Loucy (cell line): ENCODE measurements at regions not wholly inside any gene's neighbourhood (a gene's known extent, or its start where the extent isn't known, plus 50 kb on each side); places are given as distances from the start of the nearest gene placed in this dataset.

Experiments used
- H2AFZ ChIP-seq: fragments of 200-600 bp; sonication (generic); 2 replicates; pipeline ENCODE4 v1.6.0; 2016; ENCODE audit warnings: antibody characterized with exemption, mild to moderate bottlenecking, low read length, moderate library complexity
- H3F3A ChIP-seq: fragments of 200-600 bp; 2 replicates; pipeline ENCODE4 v1.6.0; 2016; ENCODE audit warnings: antibody characterized with exemption, low read depth, mild to moderate bottlenecking
- H3K27me3 ChIP-seq: fragments of 200-600 bp; sonication (generic); 2 replicates; pipeline ENCODE4 v1.6.1; 2014; ENCODE audit warnings: low read length, mild to moderate bottlenecking; ENCODE audit not compliant: insufficient read depth, poor library complexity, severe bottlenecking
- H3K36me3 ChIP-seq: fragments of 200-600 bp; sonication (generic); 2 replicates; pipeline ENCODE4 v1.6.1; 2016; ENCODE audit warnings: low read length; ENCODE audit not compliant: insufficient read depth
- H3K4me1 ChIP-seq: fragments of 200-600 bp; sonication (generic); 2 replicates; pipeline ENCODE4 v1.5.1; 2014; ENCODE audit warnings: low read length, mild to moderate bottlenecking; ENCODE audit not compliant: insufficient read depth, poor library complexity, severe bottlenecking
- H3K4me2 ChIP-seq: fragments of 200-600 bp; sonication (generic); 2 replicates; pipeline ENCODE4 v1.6.0; 2014; ENCODE audit warnings: antibody characterized with exemption, low read length, low read depth, mild to moderate bottlenecking; ENCODE audit not compliant: poor library complexity, severe bottlenecking
- H3K4me3 ChIP-seq: fragments of 200-600 bp; sonication (generic); 2 replicates; pipeline ENCODE4 v1.5.1; 2014; ENCODE audit warnings: low read length, mild to moderate bottlenecking, mixed read lengths; ENCODE audit not compliant: poor library complexity, severe bottlenecking
- H3K79me2 ChIP-seq: fragments of 200-600 bp; sonication (generic); 2 replicates; pipeline ENCODE4 v1.6.1; 2014; ENCODE audit warnings: low read length; ENCODE audit not compliant: insufficient read depth
- H3K9ac ChIP-seq: fragments of 200-600 bp; sonication (generic); 2 replicates; pipeline ENCODE4 v1.6.0; 2014; ENCODE audit warnings: mild to moderate bottlenecking, low read depth, low read length, moderate library complexity; ENCODE audit not compliant: poor library complexity, severe bottlenecking
- H3K9me2 ChIP-seq: fragments of 200-600 bp; sonication (generic); replicated peaks from 2 replicates; pipeline ENCODE4 v1.6.1; 2016; ENCODE audit warnings: low read depth, low read length, mixed read lengths
- H3K9me3 ChIP-seq: fragments of 200-600 bp; sonication (generic); 2 replicates; pipeline ENCODE4 v1.6.1; 2014; ENCODE audit warnings: mild to moderate bottlenecking, antibody characterized with exemption, low read length, low read depth; ENCODE audit not compliant: insufficient read depth
- H4K20me1 ChIP-seq: fragments of 200-600 bp; sonication (generic); 2 replicates; pipeline ENCODE4 v1.6.0; 2014; ENCODE audit warnings: antibody characterized with exemption, low read length, mild to moderate bottlenecking; ENCODE audit not compliant: insufficient read depth, poor library complexity, severe bottlenecking
- CTCF ChIP-seq: fragments of 200-600 bp; sonication (generic); conservative IDR thresholded peaks from 2 replicates; pipeline ENCODE4 v1.5.1; 2014; ENCODE audit warnings: mild to moderate bottlenecking, antibody characterized with exemption, low read length
- EZH2phosphoT487 ChIP-seq: fragments of 200-600 bp; IDR thresholded peaks from 2 replicates; pipeline ENCODE4 v1.6.1; 2018; ENCODE audit warnings: antibody characterized with exemption, mild to moderate bottlenecking, moderate library complexity, borderline replicate concordance

GRCh38 chr1:79220509-79220908 lies 214.0 kb upstream of the ADGRL4 start:
- no peaks in the 10 kb centered on the region for H3K79me2 ChIP-seq
- no peaks in the 10 kb centered on the region for H3K27me3 ChIP-seq
- H3K9me2 ChIP-seq: no peaks in the 10 kb centered on the region
- H3K4me2 ChIP-seq: no peak overlapping the region
- no peaks in the 10 kb centered on the region for H3K9me3 ChIP-seq
- TF ChIP-seq CTCF (no peak), EZH2phosphoT487 (no peak)
- H3F3A ChIP-seq: no peaks in the 10 kb centered on the region
- H3K4me3 ChIP-seq: no peak overlapping the region
- H3K9ac ChIP-seq: no peak overlapping the region
- H3K4me1 ChIP-seq: no peaks in the 10 kb centered on the region
- no peak overlapping the region for H2AFZ ChIP-seq
- no peaks in the 10 kb centered on the region for H3K36me3 ChIP-seq
- H4K20me1 ChIP-seq: no peaks in the 10 kb centered on the region

- TF ChIP-seq CTCF: no peak
- TF ChIP-seq EZH2phosphoT487: no peak
- Histone ChIP-seq H3K79me2 (no peaks in the 10 kb centered on the region), H3K4me3 (no peak overlapping the region), H3K4me1 (no peaks in the 10 kb centered on the region), H3K9ac (no peak overlapping the region), H3K27me3 (no peaks in the 10 kb centered on the region), H2AFZ (no peak overlapping the region), H3K4me2 (no peak overlapping the region), H3K9me3 (no peaks in the 10 kb centered on the region), H3F3A (no peaks in the 10 kb centered on the region), H4K20me1 (no peaks in the 10 kb centered on the region), H3K36me3 (no peaks in the 10 kb centered on the region), H3K9me2 (no peaks in the 10 kb centered on the region)
These were observed 208.8 kb upstream of the ADGRL4 start for GRCh38 chr1:79215311-79215710.

GRCh38 chr1:79207786-79208185 lies 201.3 kb upstream of the ADGRL4 start:
- H2AFZ ChIP-seq: no peak overlapping the region
- no peaks in the 10 kb centered on the region for H3F3A ChIP-seq
- no peaks in the 10 kb centered on the region; the same call in 1 of the 2 replicates for H3K9me3 ChIP-seq
- no peak overlapping the region for H3K4me3 ChIP-seq
- no peak for TF ChIP-seq EZH2phosphoT487
- no peak for TF ChIP-seq CTCF
- H3K4me2 ChIP-seq: no peak overlapping the region
- H3K9ac ChIP-seq: no peak overlapping the region
- H3K36me3 ChIP-seq: no peaks in the 10 kb centered on the region
- no peaks in the 10 kb centered on the region for H3K79me2 ChIP-seq
- H3K27me3 ChIP-seq: no peaks in the 10 kb centered on the region
- H3K4me1 ChIP-seq: no peaks in the 10 kb centered on the region
- no peaks in the 10 kb centered on the region for H4K20me1 ChIP-seq
- H3K9me2 ChIP-seq: no peaks in the 10 kb centered on the region
